ENCODE measurements at regions not wholly inside any gene's neighbourhood (a gene's known extent, or its start where the extent isn't known, plus 50 kb on each side); places are given as distances from the start of the nearest gene placed in this dataset.

DNA sequence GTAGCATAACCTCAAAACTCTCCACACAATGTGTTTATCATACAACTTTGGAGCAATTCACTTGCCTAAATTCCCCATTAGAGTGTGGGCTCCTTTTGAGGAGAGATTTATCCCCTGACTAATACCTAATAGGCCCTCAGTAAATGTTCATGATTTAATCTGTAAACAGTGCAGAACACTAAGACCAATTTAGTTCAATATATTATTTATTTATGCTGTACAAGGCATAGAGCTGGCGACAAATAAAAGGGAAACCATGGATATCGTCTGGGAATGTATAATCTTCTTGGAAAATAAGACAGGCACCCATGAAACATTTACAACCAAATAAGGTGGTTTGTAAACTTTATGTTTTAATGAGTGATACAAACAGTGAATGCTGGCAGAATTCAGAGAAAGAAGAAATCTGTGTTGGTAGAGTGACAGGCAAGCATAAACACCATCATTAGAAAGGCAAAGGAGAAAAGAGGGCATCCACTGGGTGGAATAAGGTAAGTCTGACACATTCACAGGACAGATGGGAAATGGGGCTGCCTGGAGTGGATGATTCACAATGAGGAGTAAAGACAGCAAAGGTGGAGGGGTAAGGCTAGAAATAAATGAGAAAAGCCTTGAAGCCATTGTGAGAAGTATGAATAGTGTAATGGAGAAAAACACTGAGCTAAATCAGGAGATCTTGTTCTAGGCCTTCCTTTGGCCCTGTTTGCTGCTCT, 106.1 kb upstream of the MIR17HG start:
- no peak for TF ChIP-seq KDM1A (IDR thresholded peaks at IDR 0.05; ENCODE audit: low read depth)
- TF ChIP-seq TP53 (CRISPR knock-in tag; IDR thresholded peaks at IDR 0.05), result no peak
- TF ChIP-seq PHF8 (IDR thresholded peaks at IDR 0.05; ENCODE audit: borderline replicate concordance, low read depth), result no peak
- no peak for TF ChIP-seq CBX8 (IDR thresholded peaks at IDR 0.05)
- TF ChIP-seq MAZ (IDR thresholded peaks at IDR 0.05; ENCODE audit: borderline replicate concordance, low read depth, low read length), result no peak
- TF ChIP-seq RFX5 (IDR thresholded peaks at IDR 0.05), result no peak
- TF ChIP-seq USF2 (IDR thresholded peaks at IDR 0.05), result no peak
- TF ChIP-seq NFE2L2 (conservative IDR thresholded peaks at IDR 0.05; ENCODE audit: low read length), result no peak
- TF ChIP-seq HOXB5 (CRISPR knock-in tag; IDR thresholded peaks at IDR 0.05), result no peak
- TF ChIP-seq RNF2 (IDR thresholded peaks at IDR 0.05; ENCODE audit: borderline replicate concordance, low read depth), result no peak
- TF ChIP-seq POLR2A (IDR thresholded peaks at IDR 0.05; ENCODE audit: low read length), result no peak
- TF ChIP-seq KDM5A (IDR thresholded peaks at IDR 0.05), result no peak
- no peak for TF ChIP-seq ZNF302 (CRISPR knock-in tag; IDR thresholded peaks at IDR 0.05)
- TF ChIP-seq EHMT2 (IDR thresholded peaks at IDR 0.05; ENCODE audit: low read depth), result no peak
- no peak for TF ChIP-seq RARB (CRISPR knock-in tag; IDR thresholded peaks at IDR 0.05)
- WGBS (ENCODE audit: missing lambda C conversion rate), result 18% methylated on average over 2 of the region's 2 CpGs
- no peak overlapping the region for H3K27ac ChIP-seq
- H3K4me1 ChIP-seq, result no peaks in the 10 kb centered on the region
- no peak for DNase-seq (ENCODE audit: low read depth in 1 of 2, low spot score in 1 of 2)
- no peak overlapping the region for H3K4me3 ChIP-seq
- POLR2A ChIA-PET, result no interaction called here
- ATAC-seq, result no peak
- no peak overlapping the region for H3K4me2 ChIP-seq
- no peaks in the 10 kb centered on the region for H3K9me3 ChIP-seq
- no peak for FAIRE-seq
- CTCF ChIA-PET, result no interaction called here

GRCh38 chr13:91242652-91243051, 104.8 kb upstream of the MIR17HG start:
- H3K4me2 ChIP-seq, result no peak overlapping the region
- H3K4me1 ChIP-seq, result no peaks in the 10 kb centered on the region
- no peak for DNase-seq (ENCODE audit: low read depth in 1 of 2, low spot score in 1 of 2)
- TF ChIP-seq POLR2A (IDR thresholded peaks at IDR 0.05; ENCODE audit: low read length) (no peak), CHD2 (IDR thresholded peaks at IDR 0.05; ENCODE audit: low read length, partially characterized antibody) (no peak), HEYL (CRISPR knock-in tag; IDR thresholded peaks at IDR 0.05) (no peak), CBX2 (IDR thresholded peaks at IDR 0.05; ENCODE audit: borderline replicate concordance, low read depth) (no peak), JUN (IDR thresholded peaks at IDR 0.05) (no peak), CEBPB (IDR thresholded peaks at IDR 0.05) (no peak), KDM1A (IDR thresholded peaks at IDR 0.05; ENCODE audit: low read depth) (no peak), ELK1 (IDR thresholded peaks at IDR 0.05; ENCODE audit: low read depth, low read length) (no peak), EHF (CRISPR knock-in tag; IDR thresholded peaks at IDR 0.05) (no peak), FOXS1 (CRISPR knock-in tag; IDR thresholded peaks at IDR 0.05) (no peak), HMGXB4 (CRISPR knock-in tag; IDR thresholded peaks at IDR 0.05; ENCODE audit: borderline replicate concordance) (no peak)
- TF ChIP-seq, protein P1, sequence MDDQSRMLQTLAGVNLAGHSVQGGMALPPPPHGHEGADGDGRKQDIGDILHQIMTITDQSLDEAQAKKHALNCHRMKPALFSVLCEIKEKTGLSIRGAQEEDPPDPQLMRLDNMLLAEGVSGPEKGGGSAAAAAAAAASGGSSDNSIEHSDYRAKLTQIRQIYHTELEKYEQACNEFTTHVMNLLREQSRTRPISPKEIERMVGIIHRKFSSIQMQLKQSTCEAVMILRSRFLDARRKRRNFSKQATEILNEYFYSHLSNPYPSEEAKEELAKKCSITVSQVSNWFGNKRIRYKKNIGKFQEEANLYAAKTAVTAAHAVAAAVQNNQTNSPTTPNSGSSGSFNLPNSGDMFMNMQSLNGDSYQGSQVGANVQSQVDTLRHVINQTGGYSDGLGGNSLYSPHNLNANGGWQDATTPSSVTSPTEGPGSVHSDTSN (IDR thresholded peaks at IDR 0.05), result no peak
- TF ChIP-seq, protein P2, sequence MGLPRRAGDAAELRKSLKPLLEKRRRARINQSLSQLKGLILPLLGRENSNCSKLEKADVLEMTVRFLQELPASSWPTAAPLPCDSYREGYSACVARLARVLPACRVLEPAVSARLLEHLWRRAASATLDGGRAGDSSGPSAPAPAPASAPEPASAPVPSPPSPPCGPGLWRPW (IDR thresholded peaks at IDR 0.05), result no peak
- TF ChIP-seq, protein P3, sequence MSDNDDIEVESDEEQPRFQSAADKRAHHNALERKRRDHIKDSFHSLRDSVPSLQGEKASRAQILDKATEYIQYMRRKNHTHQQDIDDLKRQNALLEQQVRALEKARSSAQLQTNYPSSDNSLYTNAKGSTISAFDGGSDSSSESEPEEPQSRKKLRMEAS (IDR thresholded peaks at IDR 0.05), result no peak
- TF ChIP-seq, protein P4, sequence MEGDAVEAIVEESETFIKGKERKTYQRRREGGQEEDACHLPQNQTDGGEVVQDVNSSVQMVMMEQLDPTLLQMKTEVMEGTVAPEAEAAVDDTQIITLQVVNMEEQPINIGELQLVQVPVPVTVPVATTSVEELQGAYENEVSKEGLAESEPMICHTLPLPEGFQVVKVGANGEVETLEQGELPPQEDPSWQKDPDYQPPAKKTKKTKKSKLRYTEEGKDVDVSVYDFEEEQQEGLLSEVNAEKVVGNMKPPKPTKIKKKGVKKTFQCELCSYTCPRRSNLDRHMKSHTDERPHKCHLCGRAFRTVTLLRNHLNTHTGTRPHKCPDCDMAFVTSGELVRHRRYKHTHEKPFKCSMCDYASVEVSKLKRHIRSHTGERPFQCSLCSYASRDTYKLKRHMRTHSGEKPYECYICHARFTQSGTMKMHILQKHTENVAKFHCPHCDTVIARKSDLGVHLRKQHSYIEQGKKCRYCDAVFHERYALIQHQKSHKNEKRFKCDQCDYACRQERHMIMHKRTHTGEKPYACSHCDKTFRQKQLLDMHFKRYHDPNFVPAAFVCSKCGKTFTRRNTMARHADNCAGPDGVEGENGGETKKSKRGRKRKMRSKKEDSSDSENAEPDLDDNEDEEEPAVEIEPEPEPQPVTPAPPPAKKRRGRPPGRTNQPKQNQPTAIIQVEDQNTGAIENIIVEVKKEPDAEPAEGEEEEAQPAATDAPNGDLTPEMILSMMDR (IDR thresholded peaks at IDR 0.05), result no peak
- no peak overlapping the region for H3K4me3 ChIP-seq
- no peaks in the 10 kb centered on the region for H3K9me3 ChIP-seq
- ChIA-PET CTCF (no interaction called here), POLR2A (no interaction called here)
- H3K27ac ChIP-seq, result no peak overlapping the region
- ATAC-seq, result no peak
- FAIRE-seq, result no peak
